Fibroblast of villous mesenchyme (primary cell): ENCODE measurements at regions not wholly inside any gene's neighbourhood (a gene's known extent, or its start where the extent isn't known, plus 50 kb on each side); places are given as distances from the start of the nearest gene placed in this dataset. TPM values are rescaled to one million over a fixed set of nuclear protein-coding genes. Genes with fewer than 3 reads are reported as not detected.

ENCODE experiments used
- DNase-seq: peaks from one replicate; pipeline ENCODE4 v3.0.0-alpha.2; 2010; ENCODE audit warnings: low read depth
- H3K4me3 ChIP-seq: 2 replicates; pipeline ENCODE4 v1.5.1; 2011; ENCODE audit warnings: low read depth, mild to moderate bottlenecking, low read length
- CTCF ChIP-seq: IDR thresholded peaks from 2 replicates; pipeline ENCODE4 v1.5.1; 2012; ENCODE audit warnings: low read depth, mild to moderate bottlenecking, low read length; ENCODE audit not compliant: insufficient read depth
- small RNA-seq: library from RNA; depleted of rRNA; stranded (forward); fragments of <200 nt; gene quantifications from one replicate; pipeline ENCODE3, GENCODE V24; 2012

GRCh38 chr5:156259618-156260017 lies 67.3 kb upstream of the SGCD start:
- no peak overlapping the region for H3K4me3 ChIP-seq
- no peak for TF ChIP-seq CTCF
- DNase-seq = no peak

GRCh38 chr5:156261275-156261939 lies 65.6 kb upstream of the SGCD start:
- DNase-seq = no peak
- no peak overlapping the region for H3K4me3 ChIP-seq
- no peak for TF ChIP-seq CTCF

- TF ChIP-seq CTCF = no peak
- H3K4me3 ChIP-seq = no peak overlapping the region
Measured at GRCh38 chr5:156271569-156271968, 55.4 kb upstream of the SGCD start.

GRCh38 chr5:156272139-156272538 lies 54.8 kb upstream of the SGCD start:
- no peak for TF ChIP-seq CTCF
- DNase-seq = no peak
- H3K4me3 ChIP-seq = no peak overlapping the region

More at GRCh38 chr5:156271569-156271968, 55.4 kb upstream of the SGCD start:
- no peak for DNase-seq

GRCh38 chr5:156273325-156273724 lies 53.6 kb upstream of the SGCD start:
- H3K4me3 ChIP-seq = no peak overlapping the region
- TF ChIP-seq CTCF = no peak
- no peak for DNase-seq

- no peak for DNase-seq
Measured at GRCh38 chr5:156274453-156274852, 52.5 kb upstream of the SGCD start.

More at GRCh38 chr5:156274453-156274852, 52.5 kb upstream of the SGCD start:
- no peak overlapping the region for H3K4me3 ChIP-seq
- TF ChIP-seq CTCF = no peak

Small RNA genes lying in the stretch of these regions (small RNA-seq; reads per million reads assigned to genes)
- gene RNA5SP199 = not detected
